GM23248 (cell line): ENCODE measurements at regions not wholly inside any gene's neighbourhood (a gene's known extent, or its start where the extent isn't known, plus 50 kb on each side); places are given as distances from the start of the nearest gene placed in this dataset.

Experiments
- DNase-seq: peaks from one replicate; pipeline ENCODE4 v3.0.0-alpha.2; 2015
- H2AFZ ChIP-seq: fragments of 200-600 bp; sonication (generic); 2 replicates; pipeline ENCODE4 v1.6.1; 2016; ENCODE audit warnings: antibody characterized with exemption
- H3F3A ChIP-seq: fragments of 200-600 bp; sonication (generic); 2 replicates; pipeline ENCODE4 v1.6.1; 2016; ENCODE audit warnings: mild to moderate bottlenecking, antibody characterized with exemption, mixed run types; ENCODE audit not compliant: insufficient read depth
- H3K27ac ChIP-seq: fragments of 200-600 bp; sonication (generic); 2 replicates; pipeline ENCODE4 v1.5.1; 2016; ENCODE audit warnings: mild to moderate bottlenecking
- H3K27me3 ChIP-seq: fragments of 200-600 bp; sonication (generic); replicated peaks from 2 replicates; pipeline ENCODE4 v1.6.1; 2016; ENCODE audit warnings: mild to moderate bottlenecking; ENCODE audit not compliant: insufficient read depth
- H3K36me3 ChIP-seq: fragments of 200-600 bp; sonication (generic); 2 replicates; pipeline ENCODE4 v1.6.1; 2016; ENCODE audit warnings: low read depth, mild to moderate bottlenecking
- H3K4me1 ChIP-seq: fragments of 200-600 bp; sonication (generic); 2 replicates; pipeline ENCODE4 v1.6.1; 2016; ENCODE audit warnings: mild to moderate bottlenecking; ENCODE audit not compliant: insufficient read depth
- H3K4me2 ChIP-seq: fragments of 200-600 bp; sonication (generic); one replicate; pipeline ENCODE4 v1.6.1; 2016; ENCODE audit warnings: mild to moderate bottlenecking; ENCODE audit not compliant: unreplicated experiment
- H3K4me3 ChIP-seq: fragments of 200-600 bp; sonication (generic); 2 replicates; pipeline ENCODE4 v1.5.1; 2016; ENCODE audit warnings: mild to moderate bottlenecking
- H3K79me2 ChIP-seq: fragments of 200-600 bp; sonication (generic); 2 replicates; pipeline ENCODE4 v1.6.1; 2016; ENCODE audit warnings: mild to moderate bottlenecking; ENCODE audit not compliant: insufficient read depth
- H3K9ac ChIP-seq: fragments of 200-600 bp; sonication (generic); 2 replicates; pipeline ENCODE4 v1.6.1; 2016; ENCODE audit warnings: mild to moderate bottlenecking
- H3K9me2 ChIP-seq: fragments of 200-600 bp; sonication (generic); 2 replicates; pipeline ENCODE4 v1.6.1; 2016; ENCODE audit warnings: mixed run types, mild to moderate bottlenecking, moderate library complexity; ENCODE audit not compliant: insufficient read depth
- H3K9me3 ChIP-seq: fragments of 200-600 bp; sonication (generic); one replicate; pipeline ENCODE4 v1.6.1; 2017; ENCODE audit warnings: low read depth
- H4K20me1 ChIP-seq: fragments of 200-600 bp; sonication (generic); 2 replicates; pipeline ENCODE4 v1.6.0; 2016; ENCODE audit not compliant: insufficient read depth
- EZH2 ChIP-seq: fragments of 200-600 bp; sonication (generic); IDR thresholded peaks from 2 replicates; pipeline ENCODE4 v1.6.1; 2018; ENCODE audit warnings: antibody characterized with exemption, mild to moderate bottlenecking; ENCODE audit not compliant: insufficient read depth, poor library complexity, severe bottlenecking
- EZH2phosphoT487 ChIP-seq: fragments of 200-600 bp; sonication (generic); IDR thresholded peaks from 2 replicates; pipeline ENCODE4 v1.6.1; 2018; ENCODE audit warnings: antibody characterized with exemption, moderate library complexity, mild to moderate bottlenecking, low read depth; ENCODE audit not compliant: insufficient read depth
- WGBS, 2 experiments: methylation state at CpG; one replicate each; pipeline ENCODE4 v1.1.6; 2015 to 2017; ENCODE audit warnings: low lambda C conversion rate in 2 of 2, low coverage in 1 of 2; ENCODE audit errors: missing lambda C conversion rate in 2 of 2; 5-methylcytosine and 5-hydroxymethylcytosine counted together
- in situ Hi-C: fragments of 300-500 bp; cut with MboI; formaldehyde crosslinking; loops from 2 replicates; pipeline ENCODE4 v1.15.0; 2020

GRCh38 chr5:3839151-3839550 is 243.5 kb downstream of the IRX1 start:
- Histone ChIP-seq H3K36me3 (no peaks in the 10 kb centered on the region), H3K27me3 (no peaks in the 10 kb centered on the region), H3K4me2 (no peak overlapping the region), H3K27ac (no peak overlapping the region), H3K4me1 (no peaks in the 10 kb centered on the region), H2AFZ (no peak overlapping the region), H3K79me2 (no peaks in the 10 kb centered on the region), H3K9me2 (no peaks in the 10 kb centered on the region), H3F3A (no peaks in the 10 kb centered on the region), H3K4me3 (no peak overlapping the region), H4K20me1 (no peaks in the 10 kb centered on the region), H3K9me3 (no peaks in the 10 kb centered on the region), H3K9ac (no peak overlapping the region)
- no peak for DNase-seq
- WGBS, 2 experiments, result 29 to 36% methylated on average over 2 of the region's 2 CpGs
- in situ Hi-C loops, result no loop called here
- no peak for TF ChIP-seq EZH2
- no peak for TF ChIP-seq EZH2phosphoT487

GRCh38 chr5:3842591-3842990 is 247.0 kb downstream of the IRX1 start:
- H3K4me1 ChIP-seq, result no peaks in the 10 kb centered on the region
- H3K36me3 ChIP-seq, result no peaks in the 10 kb centered on the region
- DNase-seq, result no peak
- H3K9ac ChIP-seq, result no peak overlapping the region
- in situ Hi-C loops, result no loop called here
- H3K79me2 ChIP-seq, result no peaks in the 10 kb centered on the region
- H3K4me2 ChIP-seq, result no peak overlapping the region
- no peaks in the 10 kb centered on the region for H3K9me2 ChIP-seq
- 6 to 9% methylated on average over 6 of the region's 6 CpGs for WGBS, 2 experiments
- H2AFZ ChIP-seq, result no peak overlapping the region
- no peaks in the 10 kb centered on the region for H4K20me1 ChIP-seq
- no peaks in the 10 kb centered on the region for H3F3A ChIP-seq
- H3K27me3 ChIP-seq, result no peaks in the 10 kb centered on the region
- H3K4me3 ChIP-seq, result no peak overlapping the region
- no peak overlapping the region for H3K27ac ChIP-seq
- TF ChIP-seq EZH2, result no peak
- TF ChIP-seq EZH2phosphoT487, result no peak
- H3K9me3 ChIP-seq, result no peaks in the 10 kb centered on the region

GRCh38 chr5:3843706-3844105 is 248.1 kb downstream of the IRX1 start:
- no peaks in the 10 kb centered on the region for H3K79me2 ChIP-seq
- no peak for DNase-seq
- no peaks in the 10 kb centered on the region for H4K20me1 ChIP-seq
- in situ Hi-C loops, result no loop called here
- TF ChIP-seq EZH2phosphoT487 (no peak), EZH2 (no peak)
- H3K9me3 ChIP-seq, result no peaks in the 10 kb centered on the region
- no peaks in the 10 kb centered on the region for H3F3A ChIP-seq
- H3K4me2 ChIP-seq, result no peak overlapping the region
- no peak overlapping the region for H2AFZ ChIP-seq
- no peaks in the 10 kb centered on the region for H3K36me3 ChIP-seq
- H3K9ac ChIP-seq, result no peak overlapping the region
- H3K27me3 ChIP-seq, result no peaks in the 10 kb centered on the region
- H3K27ac ChIP-seq, result no peak overlapping the region
- no peak overlapping the region for H3K4me3 ChIP-seq
- no peaks in the 10 kb centered on the region for H3K9me2 ChIP-seq
- no peaks in the 10 kb centered on the region for H3K4me1 ChIP-seq
- WGBS, 2 experiments, result 52% methylated on average over 6 of the region's 6 CpGs

DNA sequence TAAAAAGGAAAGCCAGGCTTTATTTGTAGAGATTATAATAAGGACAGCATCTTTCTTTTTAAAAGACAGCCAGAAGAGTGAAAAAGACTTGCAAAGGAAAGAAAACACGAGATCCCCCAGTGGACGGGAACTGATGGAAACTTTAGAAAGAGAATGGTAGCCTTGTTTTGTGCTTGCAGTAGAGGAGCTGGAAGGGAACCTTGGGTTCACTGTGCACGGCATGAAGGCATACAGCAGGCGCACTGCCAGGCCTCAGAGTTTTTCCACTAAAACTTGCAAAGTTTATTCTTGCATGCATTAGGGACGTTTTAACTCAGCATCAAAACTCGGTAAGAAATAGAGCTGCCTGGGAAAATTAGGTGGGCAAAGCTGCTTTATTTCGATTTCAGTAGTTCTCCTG is 248.6 kb downstream of the IRX1 start:
- Histone ChIP-seq H3K27ac (no peak overlapping the region), H3K9me2 (no peaks in the 10 kb centered on the region), H3K4me1 (no peaks in the 10 kb centered on the region), H3K79me2 (no peaks in the 10 kb centered on the region), H3K36me3 (no peaks in the 10 kb centered on the region), H2AFZ (no peak overlapping the region), H3K9me3 (no peaks in the 10 kb centered on the region), H3F3A (no peaks in the 10 kb centered on the region), H3K27me3 (no peaks in the 10 kb centered on the region), H4K20me1 (no peaks in the 10 kb centered on the region), H3K4me2 (no peak overlapping the region), H3K4me3 (no peak overlapping the region), H3K9ac (no peak overlapping the region)
- in situ Hi-C loops, result no loop called here
- TF ChIP-seq EZH2, result no peak
- TF ChIP-seq EZH2phosphoT487, result no peak
- DNase-seq, result no peak
- WGBS, 2 experiments, result 13 to 15% methylated on average over 7 of the region's 7 CpGs

DNA sequence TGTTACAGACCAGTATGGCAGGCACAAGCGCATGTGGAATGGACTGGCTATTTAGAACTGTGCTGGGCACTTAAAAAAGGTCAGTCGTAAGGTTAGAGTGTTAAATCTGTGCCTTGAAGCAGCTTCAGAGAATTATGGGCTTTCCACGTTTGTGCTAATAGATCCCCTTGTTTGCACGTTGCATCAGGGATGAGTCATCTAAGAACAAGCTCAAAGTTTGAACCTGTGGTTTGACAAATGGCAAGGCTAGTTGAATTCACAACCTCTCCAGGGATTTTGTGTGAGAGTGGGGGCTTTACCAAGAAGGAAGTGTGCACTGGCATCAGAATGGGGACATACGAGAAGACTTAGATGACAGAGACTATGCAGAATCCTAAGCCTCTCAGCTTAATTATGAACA is 249.6 kb downstream of the IRX1 start:
- Histone ChIP-seq H2AFZ (no peak overlapping the region), H3K4me3 (no peak overlapping the region), H3K27me3 (no peaks in the 10 kb centered on the region), H3K9me2 (no peaks in the 10 kb centered on the region), H3K27ac (no peak overlapping the region), H3K4me1 (no peaks in the 10 kb centered on the region), H3K9ac (no peak overlapping the region), H3K9me3 (no peaks in the 10 kb centered on the region), H3F3A (no peaks in the 10 kb centered on the region), H3K4me2 (no peak overlapping the region), H3K36me3 (no peaks in the 10 kb centered on the region), H3K79me2 (no peaks in the 10 kb centered on the region), H4K20me1 (no peaks in the 10 kb centered on the region)
- 20 to 25% methylated on average over 5 of the region's 5 CpGs for WGBS, 2 experiments
- no peak for DNase-seq
- no peak for TF ChIP-seq EZH2
- no peak for TF ChIP-seq EZH2phosphoT487
- in situ Hi-C loops, result no loop called here
